Erythroblast (primary cell): ENCODE measurements at regions not wholly inside any gene's neighbourhood (a gene's known extent, or its start where the extent isn't known, plus 50 kb on each side); places are given as distances from the start of the nearest gene placed in this dataset.

Experiments
- DNase-seq, 2 experiments: peaks; one replicate each; lab custom pipeline; 2025; lab: John Stamatoyannopoulos, UW
- GATA1 ChIP-seq: IDR thresholded peaks from 2 replicates; pipeline ENCODE4 v1.6.1; 2011; ENCODE audit warnings: low read depth, mild to moderate bottlenecking, control low read depth, low read length, moderate library complexity
- POLR2A ChIP-seq: IDR thresholded peaks from 2 replicates; pipeline ENCODE4 v1.6.1; 2011; ENCODE audit warnings: mild to moderate bottlenecking, low read length

GRCh38 chr15:57897870-57898269 lies 167.6 kb downstream of the ALDH1A2 start:
- no peak for TF ChIP-seq POLR2A
- TF ChIP-seq GATA1, result no peak
- DNase-seq, result no peak

- no peak for TF ChIP-seq GATA1
- no peak for DNase-seq
Observed at GRCh38 chr15:57902155-57902554, 163.4 kb downstream of the ALDH1A2 start.
